ENCODE measurements at regions not wholly inside any gene's neighbourhood (a gene's known extent, or its start where the extent isn't known, plus 50 kb on each side); places are given as distances from the start of the nearest gene placed in this dataset.

- Histone ChIP-seq H3K9me3 (ENCODE audit: insufficient read depth, low read depth, low read length) (no peaks in the 10 kb centered on the region), H3K27me3 (ENCODE audit: insufficient read depth, low read length) (no peaks in the 10 kb centered on the region), H3K27ac (ENCODE audit: low read length) (no peak overlapping the region), H3K36me3 (ENCODE audit: insufficient read depth, low read depth, low read length) (no peaks in the 10 kb centered on the region), H3K4me3 (ENCODE audit: low read length) (no peak overlapping the region), H3K9ac (ENCODE audit: low read depth, low read length) (no peak overlapping the region), H3K4me1 (ENCODE audit: insufficient read depth, low read length) (no peaks in the 10 kb centered on the region)
These were observed 276.5 kb downstream of the OTUD1 start for GRCh38 chr10:23715363-23715762.

GRCh38 chr10:23717913-23718312 lies 279.0 kb downstream of the OTUD1 start:
- Histone ChIP-seq H3K9me3 (ENCODE audit: insufficient read depth, low read depth, low read length) (no peaks in the 10 kb centered on the region), H3K27ac (ENCODE audit: low read length) (no peak overlapping the region), H3K4me1 (ENCODE audit: insufficient read depth, low read length) (no peaks in the 10 kb centered on the region), H3K9ac (ENCODE audit: low read depth, low read length) (no peak overlapping the region), H3K36me3 (ENCODE audit: insufficient read depth, low read depth, low read length) (no peaks in the 10 kb centered on the region), H3K4me3 (ENCODE audit: low read length) (no peak overlapping the region), H3K27me3 (ENCODE audit: insufficient read depth, low read length) (no peaks in the 10 kb centered on the region)

GRCh38 chr10:23718946-23719345 lies 280.1 kb downstream of the OTUD1 start:
- Histone ChIP-seq H3K27me3 (ENCODE audit: insufficient read depth, low read length) (no peaks in the 10 kb centered on the region), H3K36me3 (ENCODE audit: insufficient read depth, low read depth, low read length) (no peaks in the 10 kb centered on the region), H3K9ac (ENCODE audit: low read depth, low read length) (no peak overlapping the region), H3K4me1 (ENCODE audit: insufficient read depth, low read length) (no peaks in the 10 kb centered on the region), H3K9me3 (ENCODE audit: insufficient read depth, low read depth, low read length) (no peaks in the 10 kb centered on the region), H3K4me3 (ENCODE audit: low read length) (no peak overlapping the region), H3K27ac (ENCODE audit: low read length) (no peak overlapping the region)

GRCh38 chr10:23723796-23724195 lies 284.9 kb downstream of the OTUD1 start:
- H3K4me1 ChIP-seq (ENCODE audit: insufficient read depth, low read length): no peaks in the 10 kb centered on the region
- no peak overlapping the region for H3K27ac ChIP-seq (ENCODE audit: low read length)

GRCh38 chr10:23725548-23725947 lies 286.7 kb downstream of the OTUD1 start:
- H3K27me3 ChIP-seq (ENCODE audit: insufficient read depth, low read length): no peaks in the 10 kb centered on the region
- H3K9me3 ChIP-seq (ENCODE audit: insufficient read depth, low read depth, low read length): no peaks in the 10 kb centered on the region
- no peaks in the 10 kb centered on the region for H3K36me3 ChIP-seq (ENCODE audit: insufficient read depth, low read depth, low read length)
- no peak overlapping the region for H3K27ac ChIP-seq (ENCODE audit: low read length)
- no peaks in the 10 kb centered on the region for H3K4me1 ChIP-seq (ENCODE audit: insufficient read depth, low read length)
- H3K4me3 ChIP-seq (ENCODE audit: low read length): no peak overlapping the region
- H3K9ac ChIP-seq (ENCODE audit: low read depth, low read length): no peak overlapping the region

More at GRCh38 chr10:23723796-23724195, 284.9 kb downstream of the OTUD1 start:
- H3K4me3 ChIP-seq (ENCODE audit: low read length): no peak overlapping the region
- H3K36me3 ChIP-seq (ENCODE audit: insufficient read depth, low read depth, low read length): no peaks in the 10 kb centered on the region
- no peaks in the 10 kb centered on the region for H3K27me3 ChIP-seq (ENCODE audit: insufficient read depth, low read length)
- H3K9me3 ChIP-seq (ENCODE audit: insufficient read depth, low read depth, low read length): no peaks in the 10 kb centered on the region
- H3K9ac ChIP-seq (ENCODE audit: low read depth, low read length): no peak overlapping the region

- Histone ChIP-seq H3K36me3 (ENCODE audit: insufficient read depth, low read depth, low read length) (no peaks in the 10 kb centered on the region), H3K27ac (ENCODE audit: low read length) (no peak overlapping the region), H3K9ac (ENCODE audit: low read depth, low read length) (no peak overlapping the region)
These were observed 303.5 kb downstream of the OTUD1 start for GRCh38 chr10:23742368-23742767.

DNA sequence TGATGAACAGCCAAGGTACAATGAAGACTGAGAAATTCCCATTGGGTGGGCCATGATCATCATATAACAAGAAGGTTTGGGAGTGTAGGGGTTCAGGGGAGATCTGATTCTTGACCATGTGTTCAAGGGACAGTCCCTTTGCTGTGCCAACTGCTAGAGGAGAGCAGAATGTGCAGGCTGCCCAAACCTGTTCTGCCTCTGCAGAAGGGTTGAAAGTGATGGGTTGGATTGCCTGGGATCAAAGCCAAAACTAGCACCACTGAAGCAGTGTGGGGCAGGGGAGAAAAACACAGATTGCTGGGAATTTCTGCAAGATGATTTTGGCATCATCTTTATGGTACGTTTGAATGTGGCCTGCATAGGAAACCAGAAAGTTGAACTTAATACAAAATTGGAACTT lies 303.9 kb downstream of the OTUD1 start:
- H3K27ac ChIP-seq (ENCODE audit: low read length): no peak overlapping the region
- H3K9ac ChIP-seq (ENCODE audit: low read depth, low read length): no peak overlapping the region
- no peaks in the 10 kb centered on the region for H3K36me3 ChIP-seq (ENCODE audit: insufficient read depth, low read depth, low read length)
- H3K4me3 ChIP-seq (ENCODE audit: low read length): no peak overlapping the region
- H3K27me3 ChIP-seq (ENCODE audit: insufficient read depth, low read length): no peaks in the 10 kb centered on the region
- no peaks in the 10 kb centered on the region for H3K4me1 ChIP-seq (ENCODE audit: insufficient read depth, low read length)
- no peaks in the 10 kb centered on the region for H3K9me3 ChIP-seq (ENCODE audit: insufficient read depth, low read depth, low read length)

More at GRCh38 chr10:23742368-23742767, 303.5 kb downstream of the OTUD1 start:
- H3K4me3 ChIP-seq (ENCODE audit: low read length): no peak overlapping the region
- H3K27me3 ChIP-seq (ENCODE audit: insufficient read depth, low read length): no peaks in the 10 kb centered on the region
- H3K9me3 ChIP-seq (ENCODE audit: insufficient read depth, low read depth, low read length): no peaks in the 10 kb centered on the region
- H3K4me1 ChIP-seq (ENCODE audit: insufficient read depth, low read length): no peaks in the 10 kb centered on the region

DNA sequence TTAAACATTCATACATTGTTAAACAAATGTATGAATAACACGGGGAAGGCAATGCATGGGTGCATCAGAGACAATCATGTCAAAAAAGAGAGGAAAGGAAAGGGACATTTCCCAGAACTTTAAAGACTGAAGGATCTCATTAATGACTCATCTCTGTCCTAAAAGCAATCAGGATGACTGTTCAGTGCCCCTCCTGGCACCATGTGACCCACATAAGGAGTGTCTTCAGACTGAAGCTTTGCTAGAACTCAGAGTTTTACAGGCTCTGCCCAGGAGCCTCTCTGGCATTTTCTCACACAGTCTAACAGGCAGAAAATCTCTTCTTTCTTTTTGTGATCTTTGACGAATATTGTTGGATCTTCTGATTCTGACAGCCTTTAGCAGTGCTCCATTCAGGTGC lies 315.3 kb downstream of the OTUD1 start:
- no peak overlapping the region for H3K4me3 ChIP-seq (ENCODE audit: low read length)
- H3K9me3 ChIP-seq (ENCODE audit: insufficient read depth, low read depth, low read length): no peaks in the 10 kb centered on the region
- no peaks in the 10 kb centered on the region for H3K36me3 ChIP-seq (ENCODE audit: insufficient read depth, low read depth, low read length)
- H3K4me1 ChIP-seq (ENCODE audit: insufficient read depth, low read length): no peaks in the 10 kb centered on the region; the same call in 1 of the 2 replicates
- no peak overlapping the region for H3K27ac ChIP-seq (ENCODE audit: low read length)
- no peak overlapping the region for H3K9ac ChIP-seq (ENCODE audit: low read depth, low read length)
- no peaks in the 10 kb centered on the region for H3K27me3 ChIP-seq (ENCODE audit: insufficient read depth, low read length)

GRCh38 chr10:23754941-23755340 lies 316.1 kb downstream of the OTUD1 start:
- no peaks in the 10 kb centered on the region; the same call in 1 of the 2 replicates for H3K4me1 ChIP-seq (ENCODE audit: insufficient read depth, low read length)

DNA sequence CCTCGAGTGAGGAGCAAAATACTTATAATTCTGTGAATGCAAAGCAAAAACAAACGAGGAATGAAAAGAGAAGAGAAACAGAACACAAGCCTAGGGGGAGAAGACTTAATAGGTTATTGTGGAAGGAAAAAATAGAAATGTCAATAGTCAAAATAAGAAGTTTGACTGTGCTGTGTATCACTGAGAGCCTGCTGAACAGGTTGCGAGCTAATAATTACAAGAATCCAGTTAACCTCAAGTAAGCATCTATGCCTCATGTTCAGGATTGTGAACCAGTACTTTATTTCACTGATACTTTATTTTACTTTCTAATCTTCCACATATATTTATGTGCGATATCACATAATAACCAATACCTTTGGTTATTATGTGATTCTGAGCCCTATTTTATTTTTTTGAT lies 316.7 kb downstream of the OTUD1 start:
- Histone ChIP-seq H3K4me3 (ENCODE audit: low read length) (no peak overlapping the region), H3K27me3 (ENCODE audit: insufficient read depth, low read length) (no peaks in the 10 kb centered on the region), H3K4me1 (ENCODE audit: insufficient read depth, low read length) (no peaks in the 10 kb centered on the region; the same call in 1 of the 2 replicates), H3K27ac (ENCODE audit: low read length) (no peak overlapping the region), H3K9ac (ENCODE audit: low read depth, low read length) (no peak overlapping the region), H3K36me3 (ENCODE audit: insufficient read depth, low read depth, low read length) (no peaks in the 10 kb centered on the region), H3K9me3 (ENCODE audit: insufficient read depth, low read depth, low read length) (no peaks in the 10 kb centered on the region)

More at GRCh38 chr10:23754941-23755340, 316.1 kb downstream of the OTUD1 start:
- no peak overlapping the region for H3K9ac ChIP-seq (ENCODE audit: low read depth, low read length)
- H3K27ac ChIP-seq (ENCODE audit: low read length): no peak overlapping the region
- no peak overlapping the region for H3K4me3 ChIP-seq (ENCODE audit: low read length)
- H3K36me3 ChIP-seq (ENCODE audit: insufficient read depth, low read depth, low read length): no peaks in the 10 kb centered on the region
- H3K9me3 ChIP-seq (ENCODE audit: insufficient read depth, low read depth, low read length): no peaks in the 10 kb centered on the region
- no peaks in the 10 kb centered on the region for H3K27me3 ChIP-seq (ENCODE audit: insufficient read depth, low read length)

DNA sequence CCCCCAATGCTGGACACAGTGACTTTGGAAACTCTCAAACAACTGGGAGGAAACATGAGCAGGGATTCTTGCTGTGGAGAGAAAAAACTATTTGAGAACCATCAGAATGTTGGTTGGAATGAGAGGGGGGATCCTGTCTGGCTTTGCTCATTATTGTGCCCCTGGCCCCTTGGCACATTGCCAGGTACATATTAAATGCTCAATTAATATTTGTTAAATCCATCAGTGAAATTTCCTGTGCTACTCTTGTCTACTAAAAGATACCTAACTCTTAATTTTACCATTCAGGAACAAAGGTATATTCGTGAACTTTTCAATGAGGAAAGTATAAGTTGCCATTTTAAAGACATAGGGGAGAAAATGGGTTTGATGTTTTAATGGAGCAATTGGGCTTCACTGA lies 329.4 kb downstream of the OTUD1 start:
- Histone ChIP-seq H3K4me3 (ENCODE audit: low read length) (no peak overlapping the region), H3K36me3 (ENCODE audit: insufficient read depth, low read depth, low read length) (no peaks in the 10 kb centered on the region), H3K9ac (ENCODE audit: low read depth, low read length) (no peak overlapping the region), H3K4me1 (ENCODE audit: insufficient read depth, low read length) (no peaks in the 10 kb centered on the region), H3K9me3 (ENCODE audit: insufficient read depth, low read depth, low read length) (no peaks in the 10 kb centered on the region), H3K27ac (ENCODE audit: low read length) (no peak overlapping the region), H3K27me3 (ENCODE audit: insufficient read depth, low read length) (no peaks in the 10 kb centered on the region)

DNA sequence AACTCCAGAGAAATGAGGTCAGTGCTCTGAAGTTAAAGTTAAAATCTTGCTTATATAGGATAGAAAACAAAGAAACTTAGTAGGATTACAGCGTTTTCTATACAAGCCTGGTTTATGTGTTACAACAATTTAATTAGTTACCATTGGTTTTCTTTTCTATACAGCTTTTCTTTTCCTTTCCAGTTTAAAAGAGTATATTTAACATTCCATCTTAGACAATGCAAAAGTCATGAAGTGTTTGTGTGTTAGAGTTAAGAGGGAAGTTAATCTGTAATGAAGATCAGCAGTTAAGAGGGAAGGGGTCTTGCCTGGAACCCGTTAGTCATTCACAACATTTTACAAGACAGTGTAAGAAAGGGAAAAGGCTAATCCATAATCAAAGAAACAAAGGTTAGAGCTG lies 338.3 kb downstream of the OTUD1 start:
- Histone ChIP-seq H3K27ac (ENCODE audit: low read length) (no peak overlapping the region), H3K9me3 (ENCODE audit: insufficient read depth, low read depth, low read length) (no peaks in the 10 kb centered on the region), H3K27me3 (ENCODE audit: insufficient read depth, low read length) (no peaks in the 10 kb centered on the region), H3K9ac (ENCODE audit: low read depth, low read length) (no peak overlapping the region), H3K36me3 (ENCODE audit: insufficient read depth, low read depth, low read length) (no peaks in the 10 kb centered on the region), H3K4me3 (ENCODE audit: low read length) (no peak overlapping the region), H3K4me1 (ENCODE audit: insufficient read depth, low read length) (no peaks in the 10 kb centered on the region)

- Histone ChIP-seq H3K27me3 (ENCODE audit: insufficient read depth, low read length) (no peaks in the 10 kb centered on the region), H3K9me3 (ENCODE audit: insufficient read depth, low read depth, low read length) (no peaks in the 10 kb centered on the region), H3K27ac (ENCODE audit: low read length) (no peak overlapping the region), H3K4me3 (ENCODE audit: low read length) (no peak overlapping the region), H3K4me1 (ENCODE audit: insufficient read depth, low read length) (no peaks in the 10 kb centered on the region), H3K9ac (ENCODE audit: low read depth, low read length) (no peak overlapping the region), H3K36me3 (ENCODE audit: insufficient read depth, low read depth, low read length) (no peaks in the 10 kb centered on the region)
These were observed 340.4 kb downstream of the OTUD1 start for GRCh38 chr10:23779301-23779700.

Measured in iPS-20b (cell line).